ENCODE measurements at regions not wholly inside any gene's neighbourhood (a gene's known extent, or its start where the extent isn't known, plus 50 kb on each side); places are given as distances from the start of the nearest gene placed in this dataset.

- no peak for TF ChIP-seq POLR2A (IDR thresholded peaks at IDR 0.05; ENCODE audit: low read length)
- TF ChIP-seq GATA1 (IDR thresholded peaks at IDR 0.05; ENCODE audit: low read depth, low read length): no peak
Observed at GRCh38 chr10:44201011-44201410, 183.9 kb downstream of the CXCL12 start.
